ENCODE measurements at regions not wholly inside any gene's neighbourhood (a gene's known extent, or its start where the extent isn't known, plus 50 kb on each side); places are given as distances from the start of the nearest gene placed in this dataset.

GRCh38 chr14:94833633-94834032 lies 63.7 kb upstream of the GSC start:
- no CpG with 5 or more reads among the region's 5 CpGs for WGBS (ENCODE audit: extremely low coverage, insufficient read length, low lambda C conversion rate)
- H2BK5ac ChIP-seq (ENCODE audit: insufficient read length, low read length): no peak overlapping the region
- no peaks in the 10 kb centered on the region for H3K9me3 ChIP-seq (ENCODE audit: control insufficient read depth, low read depth, low read length)
- H2BK12ac ChIP-seq (ENCODE audit: insufficient read length, low read depth, low read length): no peak overlapping the region
- Mint-ChIP-seq H3K4me1 (peaks cover 10 to 13% of the 10 kb centered on the region in 2 experiments), H3K9me3 (peaks cover 8% of the 10 kb centered on the region in 2 experiments), H3K36me3 (ENCODE audit: insufficient read depth in 1 of 3, low read depth in 3 of 3) (peaks cover 0 to 4% (median 0%) of the 10 kb centered on the region in 3 experiments; a peak in 2 of 7 replicates), H3K27ac (peak overlapping the region in 1 of 3 experiments; percentile 92; a peak in 1 of 7 replicates), H3K27me3 (ENCODE audit: low read depth) (peaks cover 4% of the 10 kb centered on the region), H3K4me3 (no peak overlapping the region)
- TF ChIP-seq, protein P1, sequence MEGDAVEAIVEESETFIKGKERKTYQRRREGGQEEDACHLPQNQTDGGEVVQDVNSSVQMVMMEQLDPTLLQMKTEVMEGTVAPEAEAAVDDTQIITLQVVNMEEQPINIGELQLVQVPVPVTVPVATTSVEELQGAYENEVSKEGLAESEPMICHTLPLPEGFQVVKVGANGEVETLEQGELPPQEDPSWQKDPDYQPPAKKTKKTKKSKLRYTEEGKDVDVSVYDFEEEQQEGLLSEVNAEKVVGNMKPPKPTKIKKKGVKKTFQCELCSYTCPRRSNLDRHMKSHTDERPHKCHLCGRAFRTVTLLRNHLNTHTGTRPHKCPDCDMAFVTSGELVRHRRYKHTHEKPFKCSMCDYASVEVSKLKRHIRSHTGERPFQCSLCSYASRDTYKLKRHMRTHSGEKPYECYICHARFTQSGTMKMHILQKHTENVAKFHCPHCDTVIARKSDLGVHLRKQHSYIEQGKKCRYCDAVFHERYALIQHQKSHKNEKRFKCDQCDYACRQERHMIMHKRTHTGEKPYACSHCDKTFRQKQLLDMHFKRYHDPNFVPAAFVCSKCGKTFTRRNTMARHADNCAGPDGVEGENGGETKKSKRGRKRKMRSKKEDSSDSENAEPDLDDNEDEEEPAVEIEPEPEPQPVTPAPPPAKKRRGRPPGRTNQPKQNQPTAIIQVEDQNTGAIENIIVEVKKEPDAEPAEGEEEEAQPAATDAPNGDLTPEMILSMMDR (conservative IDR thresholded peaks at IDR 0.05): no peak
- no peak overlapping the region for H2AK5ac ChIP-seq (ENCODE audit: insufficient read length, low read length)
- H3K4ac ChIP-seq (ENCODE audit: low read depth, low read length): no peak overlapping the region
- no peak overlapping the region for H4K91ac ChIP-seq (ENCODE audit: insufficient read length, low read depth, low read length)
- no peaks in the 10 kb centered on the region for H3K79me1 ChIP-seq (ENCODE audit: insufficient read depth, low read depth, low read length, poor library complexity, severe bottlenecking)
- H2BK20ac ChIP-seq (ENCODE audit: low read depth, low read length, poor library complexity, severe bottlenecking): no peak overlapping the region
- H3K79me2 ChIP-seq (ENCODE audit: insufficient read depth, low read length): no peaks in the 10 kb centered on the region
- no peak overlapping the region for H2BK120ac ChIP-seq (ENCODE audit: low read depth, low read length, poor library complexity, severe bottlenecking)
- no peaks in the 10 kb centered on the region for H4K20me1 ChIP-seq (ENCODE audit: control insufficient read depth, insufficient read depth, insufficient read length)
- no peak overlapping the region for H3K23ac ChIP-seq (ENCODE audit: insufficient read length, low read depth, low read length)
- no peaks in the 10 kb centered on the region for H3K23me2 ChIP-seq (ENCODE audit: insufficient read length, low read depth, low read length, poor library complexity, severe bottlenecking)
- H3T11ph ChIP-seq (ENCODE audit: low read length): no peak overlapping the region
- H3K27ac ChIP-seq (ENCODE audit: insufficient read length, low read depth, low read length): no peak overlapping the region
- no peak overlapping the region for H3K56ac ChIP-seq (ENCODE audit: insufficient read length, low read depth, low read length)
- no peaks in the 10 kb centered on the region for H3K27me3 ChIP-seq (ENCODE audit: insufficient read depth, low read length)
- H2BK15ac ChIP-seq (ENCODE audit: low read depth, low read length): no peak overlapping the region
- H4K8ac ChIP-seq (replicated peaks; ENCODE audit: insufficient read length, low read depth, low read length): no peak overlapping the region
- no peak overlapping the region for H3K4me2 ChIP-seq (ENCODE audit: insufficient read depth, insufficient read length, low read length)
- no peak overlapping the region for H3K14ac ChIP-seq (ENCODE audit: insufficient read depth, low read length)
- H3K4me1 ChIP-seq (ENCODE audit: insufficient read depth, low read length): no peaks in the 10 kb centered on the region
- no peak overlapping the region for H4K5ac ChIP-seq (ENCODE audit: insufficient read length, low read depth, low read length)
- H2AFZ ChIP-seq (ENCODE audit: low read length): no peak overlapping the region
- H3K18ac ChIP-seq (ENCODE audit: insufficient read length, low read depth, low read length): no peak overlapping the region
- no peak overlapping the region for H3K9ac ChIP-seq (ENCODE audit: extremely low read depth, insufficient read length, low read length)
- DNase-seq: no peak

All from H9 (cell line).